ENCODE measurements at regions not wholly inside any gene's neighbourhood (a gene's known extent, or its start where the extent isn't known, plus 50 kb on each side); places are given as distances from the start of the nearest gene placed in this dataset.
"Not testable (repeated sequence)": the region's sequence is repeated elsewhere in the genome, so short reads cannot be mapped to it uniquely, and the experiment has no call there.

- H3K27ac Mint-ChIP-seq = no peak overlapping the region
- peaks cover 0 to 4% (median 0%) of the 10 kb centered on the region in 7 donors for H3K9me3 Mint-ChIP-seq
- peaks cover 0 to 9% (median 7%) of the 10 kb centered on the region in 3 donors for H3K27me3 Mint-ChIP-seq
- H3K4me1 Mint-ChIP-seq = no peaks in the 10 kb centered on the region
- no peak overlapping the region for H3K4me3 Mint-ChIP-seq
- H3K36me3 Mint-ChIP-seq = no peaks in the 10 kb centered on the region
- ATAC-seq (ENCODE audit: low read depth in 2 of 2) = no peak
- no peak for DNase-seq
These were observed 518.3 kb downstream of the ADRA2A start for GRCh38 chr10:111595173-111595572.

- ATAC-seq (ENCODE audit: low read depth in 2 of 2) (peak in 1 of 2 donors; percentile 37), DNase-seq (peak; percentile 26)
- Mint-ChIP-seq H3K4me3 (no peak overlapping the region), H3K9me3 (no peaks in the 10 kb centered on the region), H3K27ac (no peak overlapping the region), H3K4me1 (no peaks in the 10 kb centered on the region), H3K27me3 (peaks cover 6 to 17% (median 10%) of the 10 kb centered on the region in 3 donors), H3K36me3 (no peaks in the 10 kb centered on the region)
These were observed 521.7 kb downstream of the ADRA2A start for GRCh38 chr10:111598433-111599059.

- H3K36me3 Mint-ChIP-seq = no peaks in the 10 kb centered on the region
These were observed 523.1 kb downstream of the ADRA2A start for GRCh38 chr10:111599943-111600342.

DNA sequence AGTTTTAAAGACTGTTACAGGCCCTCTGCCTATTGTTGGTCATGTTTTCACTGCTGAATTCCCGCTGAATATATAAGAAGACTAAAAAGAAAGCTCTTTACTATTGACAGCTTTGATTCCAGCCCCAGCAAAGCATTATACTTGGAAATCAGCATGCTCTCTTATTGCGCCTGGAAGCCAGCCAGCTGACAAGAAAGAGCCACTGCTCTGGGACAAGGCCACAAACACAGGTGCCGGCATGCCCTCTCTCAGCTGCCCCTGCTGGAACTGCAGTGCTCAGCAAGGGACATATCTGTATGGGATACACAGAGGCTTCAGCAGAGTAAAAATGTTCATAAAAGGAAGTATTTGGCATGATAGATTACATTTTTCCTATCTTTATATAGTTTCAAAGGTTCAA is 523.9 kb downstream of the ADRA2A start:
- Mint-ChIP-seq H3K27ac (no peak overlapping the region), H3K9me3 (peaks cover 0 to 2% (median 0%) of the 10 kb centered on the region in 7 donors), H3K4me3 (no peak overlapping the region), H3K4me1 (no peaks in the 10 kb centered on the region), H3K27me3 (peaks cover 12 to 26% (median 20%) of the 10 kb centered on the region in 3 donors), H3K36me3 (no peaks in the 10 kb centered on the region)
- ATAC-seq (ENCODE audit: low read depth in 2 of 2) (no peak), DNase-seq (no peak)

More at GRCh38 chr10:111599943-111600342, 523.1 kb downstream of the ADRA2A start:
- H3K4me1 Mint-ChIP-seq = no peaks in the 10 kb centered on the region
- DNase-seq (no peak), ATAC-seq (ENCODE audit: low read depth in 2 of 2) (no peak)
- H3K9me3 Mint-ChIP-seq = peaks cover 0 to 2% (median 0%) of the 10 kb centered on the region in 7 donors
- H3K27me3 Mint-ChIP-seq = peaks cover 12 to 23% (median 15%) of the 10 kb centered on the region in 3 donors
- H3K27ac Mint-ChIP-seq = no peak overlapping the region
- H3K4me3 Mint-ChIP-seq = no peak overlapping the region

- DNase-seq (no peak), ATAC-seq (ENCODE audit: low read depth in 2 of 2) (no peak)
- H3K4me3 Mint-ChIP-seq = no peak overlapping the region
- no peak overlapping the region for H3K27ac Mint-ChIP-seq
- peaks cover 0 to 10% (median 4%) of the 10 kb centered on the region in 7 donors for H3K9me3 Mint-ChIP-seq
- peaks cover 0 to 5% (median 0%) of the 10 kb centered on the region in 3 donors for H3K27me3 Mint-ChIP-seq
- no peaks in the 10 kb centered on the region for H3K4me1 Mint-ChIP-seq
- H3K36me3 Mint-ChIP-seq = no peaks in the 10 kb centered on the region
These were observed 535.4 kb downstream of the ADRA2A start for GRCh38 chr10:111612273-111612672.

GRCh38 chr10:111634191-111634590 is 549.4 kb downstream of the GPAM start:
- peaks cover 0 to 19% (median 7%) of the 10 kb centered on the region in 7 donors for H3K9me3 Mint-ChIP-seq
- H3K27me3 Mint-ChIP-seq = peaks cover 0 to 8% (median 7%) of the 10 kb centered on the region in 3 donors
- H3K4me3 Mint-ChIP-seq = no peak overlapping the region
- no peak overlapping the region for H3K27ac Mint-ChIP-seq
- DNase-seq (no peak), ATAC-seq (ENCODE audit: low read depth in 2 of 2) (no peak)
- H3K36me3 Mint-ChIP-seq = no peaks in the 10 kb centered on the region
- no peaks in the 10 kb centered on the region for H3K4me1 Mint-ChIP-seq

GRCh38 chr10:111646021-111646420 is 537.5 kb downstream of the GPAM start:
- Mint-ChIP-seq H3K27me3 (no peaks in the 10 kb centered on the region), H3K9me3 (peaks cover 10 to 29% (median 18%) of the 10 kb centered on the region in 7 donors), H3K4me3 (no peak overlapping the region), H3K4me1 (no peaks in the 10 kb centered on the region), H3K36me3 (peaks cover 0 to 12% of the 10 kb centered on the region in 2 donors), H3K27ac (no peak overlapping the region)
- no peak for DNase-seq
- ATAC-seq (ENCODE audit: low read depth in 2 of 2) = no peak

DNA sequence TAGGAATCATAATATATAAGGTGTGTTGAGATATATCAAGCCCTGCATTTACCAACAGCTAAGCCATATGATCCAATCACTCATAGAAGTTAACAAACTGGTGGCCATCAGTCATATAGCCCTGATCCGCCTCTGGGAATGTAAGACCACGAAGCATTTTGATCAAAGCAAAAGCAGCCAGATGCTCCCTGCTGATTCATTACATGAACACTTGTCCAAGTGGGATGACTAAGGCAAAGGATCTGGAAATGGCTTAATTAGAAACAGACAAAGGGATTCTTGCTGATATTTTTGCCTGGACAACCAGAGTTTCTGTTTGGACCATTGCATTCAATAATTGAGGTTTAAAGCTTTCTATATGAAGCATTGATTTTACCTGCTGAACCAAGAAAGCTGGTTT is 535.5 kb downstream of the GPAM start:
- no peak for ATAC-seq (ENCODE audit: low read depth in 2 of 2)
- Mint-ChIP-seq H3K27ac (no peak overlapping the region), H3K36me3 (peaks cover 0 to 12% of the 10 kb centered on the region in 2 donors), H3K27me3 (no peaks in the 10 kb centered on the region), H3K4me3 (no peak overlapping the region), H3K9me3 (peaks cover 13 to 34% (median 18%) of the 10 kb centered on the region in 7 donors), H3K4me1 (no peaks in the 10 kb centered on the region)
- no peak for DNase-seq

DNA sequence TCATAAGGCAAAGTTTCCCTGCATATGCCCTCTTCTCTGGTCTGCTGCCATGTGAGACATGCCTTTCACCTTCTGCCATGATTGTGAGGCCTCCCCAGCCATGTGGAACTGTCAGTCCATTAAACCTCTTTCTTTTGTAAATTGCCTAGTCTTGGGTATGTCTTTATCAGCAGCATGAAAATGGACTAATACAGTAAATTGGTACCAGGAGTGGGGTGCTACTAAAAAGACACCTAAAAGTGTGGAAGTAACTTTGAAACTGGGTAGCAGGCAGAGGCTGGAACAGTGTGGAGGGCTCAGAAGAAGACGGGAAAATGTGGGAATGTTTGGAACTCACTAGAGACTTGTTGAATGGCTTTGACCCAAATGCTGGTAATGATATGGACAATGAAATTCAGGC is 534.5 kb downstream of the GPAM start:
- not testable (repeated sequence) for ATAC-seq (ENCODE audit: low read depth in 2 of 2); H3K4me3 Mint-ChIP-seq; DNase-seq; H3K27me3 Mint-ChIP-seq; H3K4me1 Mint-ChIP-seq
- H3K27ac Mint-ChIP-seq = peak overlapping the region in 2 of 6 donors; percentile 5 to 11
- peaks cover 11 to 30% (median 20%) of the 10 kb centered on the region in 7 donors for H3K9me3 Mint-ChIP-seq
- H3K36me3 Mint-ChIP-seq = peaks cover 0 to 12% of the 10 kb centered on the region in 2 donors

DNA sequence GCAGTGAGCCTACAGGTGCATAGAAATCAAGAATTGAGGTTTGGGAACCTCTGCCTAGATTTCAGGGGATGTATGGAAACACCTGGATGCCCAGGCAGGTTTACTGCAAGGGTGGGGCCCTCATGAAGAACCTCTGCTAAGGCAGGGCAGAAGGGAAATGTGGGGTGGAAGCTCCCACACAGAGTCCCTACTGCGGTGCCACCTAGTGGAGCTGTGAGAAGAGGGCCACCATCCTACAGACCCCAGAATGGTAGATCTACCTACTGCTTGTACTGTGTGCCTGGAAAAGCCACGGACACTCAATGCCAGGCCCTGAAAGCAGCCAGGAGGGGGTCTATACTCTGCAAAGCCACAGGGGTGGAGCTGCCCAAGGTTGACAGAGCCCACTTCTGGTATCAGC is 533.5 kb downstream of the GPAM start:
- no peak for DNase-seq
- H3K4me3 Mint-ChIP-seq = no peak overlapping the region
- H3K27me3 Mint-ChIP-seq = no peaks in the 10 kb centered on the region
- ATAC-seq (ENCODE audit: low read depth in 2 of 2) = no peak
- no peaks in the 10 kb centered on the region for H3K4me1 Mint-ChIP-seq
- H3K9me3 Mint-ChIP-seq = peaks cover 11 to 30% (median 20%) of the 10 kb centered on the region in 7 donors
- H3K36me3 Mint-ChIP-seq = peaks cover 0 to 12% of the 10 kb centered on the region in 2 donors
- H3K27ac Mint-ChIP-seq = no peak overlapping the region

- H3K4me3 Mint-ChIP-seq = no peak overlapping the region
- DNase-seq (no peak), ATAC-seq (ENCODE audit: low read depth in 2 of 2) (no peak)
- no peaks in the 10 kb centered on the region for H3K36me3 Mint-ChIP-seq
- no peaks in the 10 kb centered on the region for H3K4me1 Mint-ChIP-seq
- H3K27me3 Mint-ChIP-seq = peaks cover 0 to 4% (median 0%) of the 10 kb centered on the region in 3 donors
- no peak overlapping the region for H3K27ac Mint-ChIP-seq
- peaks cover 0 to 18% (median 5%) of the 10 kb centered on the region in 7 donors for H3K9me3 Mint-ChIP-seq
These were observed 527.5 kb downstream of the GPAM start for GRCh38 chr10:111656066-111656465.

DNA sequence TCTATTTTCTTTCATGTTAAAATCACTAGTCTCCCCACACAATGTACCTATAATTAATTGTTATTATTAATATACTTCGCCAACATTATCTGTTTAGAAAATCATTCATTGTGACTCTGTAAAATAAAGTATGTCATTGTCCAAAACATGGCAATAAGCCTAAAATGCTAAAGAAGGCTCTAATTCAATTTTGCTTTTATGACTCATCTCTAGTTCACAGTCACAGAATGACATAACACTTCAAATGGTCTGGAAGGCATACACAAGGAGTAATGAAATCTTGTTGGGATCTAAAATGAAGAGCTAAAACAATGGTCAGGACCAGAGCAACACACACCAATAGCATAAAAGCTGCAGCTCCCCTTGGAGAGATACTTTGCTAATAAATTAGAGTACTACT is 505.8 kb downstream of the GPAM start:
- Mint-ChIP-seq H3K36me3 (no peaks in the 10 kb centered on the region), H3K4me1 (no peaks in the 10 kb centered on the region), H3K9me3 (peaks cover 0 to 4% (median 0%) of the 10 kb centered on the region in 7 donors), H3K4me3 (no peak overlapping the region), H3K27me3 (no peaks in the 10 kb centered on the region), H3K27ac (no peak overlapping the region)
- DNase-seq = no peak
- no peak for ATAC-seq (ENCODE audit: low read depth in 2 of 2)

DNA sequence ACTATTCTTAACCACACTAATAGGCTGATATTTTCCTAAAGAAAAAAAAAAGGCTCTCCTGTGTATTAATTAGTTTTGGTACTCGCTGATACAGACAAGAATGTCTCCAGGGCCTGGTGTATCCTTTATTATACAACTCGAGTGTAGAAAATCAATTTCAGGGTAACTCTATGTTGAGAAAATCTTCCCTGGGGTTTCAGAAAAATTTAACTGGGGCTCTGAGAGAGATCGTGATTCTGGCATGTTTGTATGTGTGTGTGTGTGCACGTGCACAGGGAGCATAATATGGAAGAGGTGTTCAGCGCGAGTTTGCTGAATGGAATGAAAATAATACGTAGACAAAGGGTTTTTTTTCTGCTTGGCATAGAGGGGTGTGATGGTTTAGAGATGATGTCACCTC is 496.8 kb downstream of the GPAM start:
- DNase-seq (no peak), ATAC-seq (ENCODE audit: low read depth in 2 of 2) (no peak)
- no peak overlapping the region for H3K27ac Mint-ChIP-seq
- H3K4me3 Mint-ChIP-seq = no peak overlapping the region
- peaks cover 0 to 12% (median 4%) of the 10 kb centered on the region in 7 donors for H3K9me3 Mint-ChIP-seq
- no peaks in the 10 kb centered on the region for H3K36me3 Mint-ChIP-seq
- peaks cover 0 to 8% (median 0%) of the 10 kb centered on the region in 3 donors for H3K27me3 Mint-ChIP-seq
- no peaks in the 10 kb centered on the region for H3K4me1 Mint-ChIP-seq

GRCh38 chr10:111698711-111699110 is 484.9 kb downstream of the GPAM start:
- Mint-ChIP-seq H3K9me3 (peaks cover 0 to 7% (median 3%) of the 10 kb centered on the region in 7 donors), H3K36me3 (peaks cover 0 to 7% of the 10 kb centered on the region in 2 donors), H3K27me3 (peaks cover 0 to 6% (median 0%) of the 10 kb centered on the region in 3 donors), H3K4me3 (no peak overlapping the region), H3K27ac (no peak overlapping the region), H3K4me1 (no peaks in the 10 kb centered on the region)
- no peak for DNase-seq
- ATAC-seq (ENCODE audit: low read depth in 2 of 2) = no peak
